Effector memory CD4-positive, alpha-beta T cell (primary cell): ENCODE measurements at regions not wholly inside any gene's neighbourhood (a gene's known extent, or its start where the extent isn't known, plus 50 kb on each side); places are given as distances from the start of the nearest gene placed in this dataset.
"Not testable (repeated sequence)": the region's sequence is repeated elsewhere in the genome, so short reads cannot be mapped to it uniquely, and the experiment has no call there.

Source experiments
- DNase-seq, 3 donors: peaks; one replicate each; pipeline ENCODE4 v3.0.0-alpha.2; 2020
- H3K27ac ChIP-seq: 2 replicates; pipeline ENCODE4 v1.7.0; 2013; ENCODE audit warnings: mild to moderate bottlenecking, low read length, moderate library complexity; ENCODE audit not compliant: insufficient read depth, poor library complexity, severe bottlenecking
- H3K27me3 ChIP-seq: replicated peaks from 2 replicates; pipeline ENCODE4 v1.7.0; 2013; ENCODE audit warnings: mild to moderate bottlenecking, low read length; ENCODE audit not compliant: insufficient read depth, control insufficient read depth, poor library complexity, severe bottlenecking
- H3K36me3 ChIP-seq: 2 replicates; pipeline ENCODE4 v1.7.0; 2013; ENCODE audit warnings: mild to moderate bottlenecking, low read length, moderate library complexity; ENCODE audit not compliant: control insufficient read depth, insufficient read depth
- H3K4me1 ChIP-seq: 2 replicates; pipeline ENCODE4 v1.7.0; 2013; ENCODE audit warnings: low read length, mild to moderate bottlenecking; ENCODE audit not compliant: control insufficient read depth, insufficient read depth, poor library complexity, severe bottlenecking
- H3K4me3 ChIP-seq: 2 replicates; pipeline ENCODE4 v1.7.0; 2013; ENCODE audit warnings: low read length, low read depth, mild to moderate bottlenecking; ENCODE audit not compliant: insufficient read depth, poor library complexity, severe bottlenecking
- H3K9me3 ChIP-seq: 2 replicates; pipeline ENCODE4 v1.7.0; 2013; ENCODE audit warnings: mild to moderate bottlenecking, low read length, moderate library complexity; ENCODE audit not compliant: control insufficient read depth

DNA sequence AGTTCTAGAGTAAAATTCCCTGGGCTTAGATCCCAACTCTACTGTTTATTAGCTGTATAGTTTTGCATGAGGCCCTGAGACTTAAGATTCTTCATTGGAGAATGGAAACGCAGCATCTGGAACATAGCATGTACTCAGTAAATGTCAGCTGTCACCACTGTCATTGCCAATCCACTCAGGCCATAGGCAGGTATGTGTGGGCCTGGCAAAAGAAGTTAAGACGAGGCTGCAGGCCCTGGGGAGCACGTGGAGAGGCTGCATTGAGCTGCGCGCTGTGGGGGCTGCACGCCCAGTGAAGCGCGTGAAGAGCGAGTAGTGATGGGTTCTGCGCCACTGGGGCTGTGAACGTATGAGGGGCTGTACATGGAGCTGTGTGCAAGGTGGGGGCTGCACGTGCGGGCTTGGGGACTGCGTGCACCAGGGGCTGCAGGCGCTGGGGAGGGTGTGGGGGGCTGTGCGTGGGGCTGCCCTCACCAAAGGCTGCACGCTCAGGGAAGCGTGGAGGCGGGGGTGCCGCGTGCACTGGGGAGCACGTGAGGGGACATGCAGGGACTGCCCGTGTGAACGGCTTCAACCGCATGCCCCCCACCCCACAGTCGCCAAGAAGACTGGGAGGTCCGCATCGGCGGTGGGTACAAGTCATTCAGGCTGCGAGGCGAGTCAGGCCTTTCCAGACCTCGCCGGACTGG is 85.5 kb downstream of the PRR15 start:
- no peak for DNase-seq
- H3K36me3 ChIP-seq: no peaks in the 10 kb centered on the region
- H3K27me3 ChIP-seq: no peaks in the 10 kb centered on the region
- H3K4me3 ChIP-seq: no peak overlapping the region
- no peaks in the 10 kb centered on the region for H3K9me3 ChIP-seq
- no peak overlapping the region for H3K27ac ChIP-seq
- H3K4me1 ChIP-seq: no peaks in the 10 kb centered on the region

DNA sequence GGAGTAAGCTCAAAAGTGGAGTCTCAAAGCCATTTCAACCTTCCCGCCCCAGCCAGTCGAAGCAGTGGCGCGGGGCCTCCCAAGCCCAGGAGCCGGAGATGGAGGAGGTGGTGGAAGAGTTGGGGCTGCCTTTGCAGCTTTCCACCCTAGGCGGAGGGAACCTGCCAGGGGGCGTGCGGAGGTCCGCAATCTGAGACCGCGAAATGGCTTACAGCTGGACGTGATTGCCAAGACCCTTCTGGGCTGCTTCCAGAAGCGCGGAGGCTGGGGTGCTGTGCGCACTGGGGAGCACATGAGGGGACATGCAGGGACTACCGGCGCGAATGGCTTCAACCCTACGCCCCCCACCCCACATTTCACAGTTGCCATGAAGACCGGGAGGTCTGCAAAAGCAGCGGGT is 86.2 kb downstream of the PRR15 start:
- Histone ChIP-seq H3K9me3 (no peaks in the 10 kb centered on the region), H3K4me3 (no peak overlapping the region), H3K27me3 (no peaks in the 10 kb centered on the region), H3K4me1 (no peaks in the 10 kb centered on the region), H3K27ac (no peak overlapping the region), H3K36me3 (no peaks in the 10 kb centered on the region)
- no peak for DNase-seq

DNA sequence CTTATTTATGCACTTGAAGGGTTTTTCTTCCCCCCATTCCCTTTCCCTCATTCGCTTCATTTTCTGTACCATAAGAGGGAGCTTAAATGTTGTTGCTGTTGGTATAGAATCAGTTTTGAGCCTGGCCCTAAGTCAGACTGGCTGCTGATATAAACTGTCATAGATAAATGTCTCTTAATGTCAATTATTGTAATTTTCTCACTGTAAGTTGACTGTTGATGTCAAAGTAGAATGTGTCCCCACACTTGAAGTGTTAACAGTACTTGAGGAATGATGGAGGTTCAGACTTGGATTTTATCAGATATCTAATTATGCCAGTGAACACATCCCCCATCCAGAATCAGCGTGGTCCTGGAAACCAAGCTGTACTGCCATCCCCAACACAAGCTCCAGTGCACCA is 87.8 kb downstream of the PRR15 start:
- no peaks in the 10 kb centered on the region for H3K27me3 ChIP-seq
- H3K36me3 ChIP-seq: no peaks in the 10 kb centered on the region
- H3K9me3 ChIP-seq: no peaks in the 10 kb centered on the region
- H3K4me1 ChIP-seq: no peaks in the 10 kb centered on the region
- H3K4me3 ChIP-seq: no peak overlapping the region
- no peak for DNase-seq
- H3K27ac ChIP-seq: no peak overlapping the region

DNA sequence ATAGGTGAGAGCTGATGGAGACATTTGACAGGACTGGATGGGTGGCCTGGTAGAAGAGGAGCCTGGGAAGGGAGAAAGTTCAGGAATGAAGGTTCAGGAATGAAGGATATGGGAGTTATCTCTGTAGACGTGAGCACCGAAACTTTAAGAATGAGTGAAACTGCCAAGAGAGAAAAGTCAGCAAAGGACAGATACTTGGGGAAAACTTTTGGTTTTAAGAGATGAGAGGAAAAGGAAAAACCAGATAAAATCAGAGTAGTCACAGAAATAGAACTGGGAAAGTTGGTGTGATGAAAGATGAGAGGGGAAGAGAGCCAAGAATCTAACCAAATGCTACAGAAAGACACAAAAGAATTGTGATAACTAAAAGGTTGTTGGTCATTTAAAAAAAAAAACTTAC is 88.9 kb downstream of the PRR15 start:
- no peak for DNase-seq
- H3K9me3 ChIP-seq: no peaks in the 10 kb centered on the region
- H3K27me3 ChIP-seq: no peaks in the 10 kb centered on the region
- no peak overlapping the region for H3K27ac ChIP-seq
- no peaks in the 10 kb centered on the region for H3K36me3 ChIP-seq
- no peak overlapping the region for H3K4me3 ChIP-seq
- H3K4me1 ChIP-seq: no peaks in the 10 kb centered on the region

DNA sequence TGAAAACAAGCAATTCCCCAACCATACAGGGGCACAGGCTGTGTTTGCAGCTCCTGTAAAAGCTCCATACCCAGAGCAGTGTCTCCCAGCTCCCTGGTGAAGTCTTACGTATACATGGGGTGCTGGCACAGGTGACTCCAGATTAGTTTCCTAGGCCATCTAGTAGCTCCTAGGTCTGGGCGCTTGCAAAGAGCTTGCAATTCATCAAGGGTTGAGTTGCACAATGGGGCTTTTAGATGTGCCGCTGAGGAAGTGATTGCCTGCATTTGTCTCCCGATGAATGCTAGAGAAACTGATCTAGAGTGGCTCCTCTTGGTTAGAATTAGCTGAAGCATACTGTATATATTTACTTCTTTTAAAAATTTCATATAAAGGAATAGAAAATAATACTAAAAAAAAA is 90.7 kb downstream of the PRR15 start:
- not testable (repeated sequence) for H3K9me3 ChIP-seq, H3K27me3 ChIP-seq, H3K4me3 ChIP-seq, H3K27ac ChIP-seq, H3K4me1 ChIP-seq, DNase-seq, H3K36me3 ChIP-seq

DNA sequence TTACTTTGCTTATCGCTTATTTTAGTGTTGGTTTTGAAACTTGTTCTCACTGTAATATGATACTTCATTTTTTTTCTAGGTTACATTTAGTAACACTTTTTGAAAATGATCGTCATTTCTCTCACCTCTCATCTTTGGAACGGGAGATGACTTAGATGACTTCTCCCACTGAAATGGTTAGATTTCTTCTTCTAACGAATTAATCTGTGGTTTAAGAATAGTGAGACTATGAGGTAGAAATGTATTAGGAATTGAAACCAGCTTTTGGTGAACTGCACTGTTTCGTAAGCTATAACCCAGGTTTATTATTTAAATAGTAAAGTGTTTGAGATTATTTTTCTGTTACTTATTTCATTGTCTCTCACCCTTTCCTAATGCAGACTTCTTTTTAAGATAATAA is 93.7 kb downstream of the PRR15 start:
- no peak for DNase-seq
- H3K36me3 ChIP-seq: no peaks in the 10 kb centered on the region
- no peak overlapping the region for H3K27ac ChIP-seq
- H3K9me3 ChIP-seq: no peaks in the 10 kb centered on the region
- H3K4me3 ChIP-seq: no peak overlapping the region
- H3K27me3 ChIP-seq: no peaks in the 10 kb centered on the region
- H3K4me1 ChIP-seq: no peaks in the 10 kb centered on the region

DNA sequence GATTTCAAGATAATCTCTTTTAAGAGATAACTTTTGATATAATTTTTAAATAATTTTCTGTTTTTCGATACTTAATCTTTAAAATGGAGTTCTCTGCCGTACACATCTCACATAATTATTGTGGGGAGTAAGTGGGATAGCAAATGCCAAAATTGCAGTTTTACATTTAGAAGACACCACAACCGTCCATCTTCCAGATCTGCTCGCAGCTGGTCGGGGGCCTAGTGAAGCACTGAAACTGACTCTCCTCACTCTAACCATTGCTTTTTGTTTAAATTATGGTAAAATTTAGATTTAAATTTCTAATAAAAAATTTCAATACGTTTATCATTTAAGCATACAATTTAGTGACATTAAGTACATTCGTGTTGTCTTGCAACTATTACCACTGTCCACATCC is 94.2 kb downstream of the PRR15 start:
- H3K27me3 ChIP-seq: no peaks in the 10 kb centered on the region
- H3K9me3 ChIP-seq: no peaks in the 10 kb centered on the region
- no peaks in the 10 kb centered on the region for H3K36me3 ChIP-seq
- no peaks in the 10 kb centered on the region for H3K4me1 ChIP-seq
- H3K27ac ChIP-seq: no peak overlapping the region
- DNase-seq: no peak
- no peak overlapping the region for H3K4me3 ChIP-seq

DNA sequence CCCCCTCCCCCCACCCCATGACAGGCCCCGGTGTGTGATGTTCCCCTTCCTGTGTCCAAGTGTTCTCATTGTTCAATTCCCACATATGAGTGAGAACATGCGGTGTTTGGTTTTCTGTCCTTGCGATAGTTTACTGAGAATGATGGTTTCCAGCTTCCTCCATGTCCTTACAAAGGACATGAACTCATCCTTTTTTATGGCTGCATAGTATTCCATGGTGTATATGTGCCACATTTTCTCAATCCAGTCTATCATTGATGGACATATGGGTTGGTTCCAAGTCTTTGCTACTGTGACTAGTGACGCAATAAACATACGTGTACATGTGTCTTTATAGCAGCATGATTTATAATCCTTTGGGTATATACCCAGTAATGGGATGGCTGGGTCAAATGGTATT is 95.6 kb downstream of the PRR15 start:
- H3K36me3 ChIP-seq, H3K27me3 ChIP-seq, H3K4me1 ChIP-seq, H3K4me3 ChIP-seq, DNase-seq, H3K27ac ChIP-seq, H3K9me3 ChIP-seq: not testable (repeated sequence)

DNA sequence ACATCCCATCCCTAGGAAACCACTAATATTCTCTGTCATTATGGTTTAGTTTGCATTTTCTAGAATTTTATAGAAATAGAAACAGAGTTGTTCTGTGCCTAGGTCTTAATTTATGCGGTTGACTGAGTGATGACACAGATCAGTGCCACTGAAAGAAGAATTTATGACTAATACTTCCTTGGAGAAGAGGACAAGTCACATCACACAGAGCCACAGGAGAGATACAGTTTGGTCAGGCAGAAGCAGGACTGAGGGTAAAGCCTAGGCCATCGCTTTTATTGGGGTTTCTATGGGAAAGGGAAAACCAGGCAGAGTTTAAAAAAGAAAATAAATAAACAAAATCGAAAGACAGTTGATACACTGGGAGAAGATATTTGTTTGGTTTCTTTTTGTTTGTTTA is 99.3 kb downstream of the PRR15 start:
- not testable (repeated sequence) for H3K9me3 ChIP-seq, H3K27me3 ChIP-seq, H3K4me1 ChIP-seq, DNase-seq, H3K27ac ChIP-seq, H3K36me3 ChIP-seq, H3K4me3 ChIP-seq

DNA sequence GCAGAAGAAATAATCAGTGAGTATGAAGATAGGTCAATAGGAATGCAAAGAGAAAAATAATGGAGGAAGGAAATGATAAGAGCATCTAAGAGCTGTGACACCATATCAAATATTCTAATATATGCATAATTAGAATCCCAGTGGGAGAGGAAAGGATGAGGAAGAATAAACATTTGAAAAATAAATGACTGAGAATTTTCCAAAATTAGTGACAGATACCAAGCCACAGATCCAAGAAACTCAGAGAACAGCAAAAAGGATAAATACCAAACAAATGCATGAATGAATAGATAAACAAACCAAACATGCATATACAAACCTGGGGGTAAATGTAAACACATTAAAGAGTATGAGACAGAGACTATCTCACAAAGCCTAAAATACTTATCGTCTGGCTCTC is 101.4 kb downstream of the PRR15 start:
- H3K27me3 ChIP-seq, H3K4me3 ChIP-seq, DNase-seq, H3K4me1 ChIP-seq, H3K27ac ChIP-seq, H3K36me3 ChIP-seq, H3K9me3 ChIP-seq: not testable (repeated sequence)
